ENCODE measurements at regions not wholly inside any gene's neighbourhood (a gene's known extent, or its start where the extent isn't known, plus 50 kb on each side); places are given as distances from the start of the nearest gene placed in this dataset.

GRCh38 chr12:98373025-98373554 is 142.3 kb upstream of the TMPO start:
- H3K9ac ChIP-seq (ENCODE audit: low read length): no peak overlapping the region
- no peaks in the 10 kb centered on the region for H3K79me2 ChIP-seq (ENCODE audit: insufficient read depth, low read length)
- H3F3A ChIP-seq (ENCODE audit: insufficient read depth): no peaks in the 10 kb centered on the region
- H3K9me3 ChIP-seq (ENCODE audit: insufficient read depth, low read length): no peaks in the 10 kb centered on the region
- H2AFZ ChIP-seq (ENCODE audit: low read depth, low read length, severe bottlenecking): no peak overlapping the region
- H3K36me3 ChIP-seq (ENCODE audit: low read length): no peaks in the 10 kb centered on the region
- no peak overlapping the region for H3K27ac ChIP-seq (ENCODE audit: low read depth, low read length)
- no peaks in the 10 kb centered on the region for H3K27me3 ChIP-seq (ENCODE audit: low read length)
- no peak for TF ChIP-seq EZH2phosphoT487 (conservative IDR thresholded peaks at IDR 0.05; ENCODE audit: low read length)
- TF ChIP-seq CTCF (IDR thresholded peaks at IDR 0.05; ENCODE audit: insufficient read depth, low read length, poor library complexity, severe bottlenecking): peak; percentile 23
- no peaks in the 10 kb centered on the region for H3K9me2 ChIP-seq (replicated peaks; ENCODE audit: insufficient read depth, low read length)
- H3K4me3 ChIP-seq (ENCODE audit: insufficient read depth, low read length, poor library complexity, severe bottlenecking): no peak overlapping the region
- no peaks in the 10 kb centered on the region for H4K20me1 ChIP-seq (ENCODE audit: low read depth, low read length)
- H3K4me2 ChIP-seq (ENCODE audit: low read depth, low read length, poor library complexity, severe bottlenecking): no peak overlapping the region

- Histone ChIP-seq H3K36me3 (ENCODE audit: low read length) (no peaks in the 10 kb centered on the region), H3K9me2 (replicated peaks; ENCODE audit: insufficient read depth, low read length) (no peaks in the 10 kb centered on the region), H3K27me3 (ENCODE audit: low read length) (no peaks in the 10 kb centered on the region), H2AFZ (ENCODE audit: low read depth, low read length, severe bottlenecking) (no peak overlapping the region), H3K79me2 (ENCODE audit: insufficient read depth, low read length) (no peaks in the 10 kb centered on the region), H4K20me1 (ENCODE audit: low read depth, low read length) (no peaks in the 10 kb centered on the region), H3K9me3 (ENCODE audit: insufficient read depth, low read length) (no peaks in the 10 kb centered on the region), H3K27ac (ENCODE audit: low read depth, low read length) (no peak overlapping the region), H3K4me3 (ENCODE audit: insufficient read depth, low read length, poor library complexity, severe bottlenecking) (no peak overlapping the region), H3K4me2 (ENCODE audit: low read depth, low read length, poor library complexity, severe bottlenecking) (no peak overlapping the region), H3F3A (ENCODE audit: insufficient read depth) (no peaks in the 10 kb centered on the region), H3K9ac (ENCODE audit: low read length) (no peak overlapping the region)
- TF ChIP-seq CTCF (IDR thresholded peaks at IDR 0.05; ENCODE audit: insufficient read depth, low read length, poor library complexity, severe bottlenecking): no peak
- no peak for TF ChIP-seq EZH2phosphoT487 (conservative IDR thresholded peaks at IDR 0.05; ENCODE audit: low read length)
Measured at GRCh38 chr12:98374007-98374406, 141.4 kb upstream of the TMPO start.

- Histone ChIP-seq H3K9me2 (replicated peaks; ENCODE audit: insufficient read depth, low read length) (no peaks in the 10 kb centered on the region), H3F3A (ENCODE audit: insufficient read depth) (no peaks in the 10 kb centered on the region), H4K20me1 (ENCODE audit: low read depth, low read length) (no peaks in the 10 kb centered on the region), H3K9me3 (ENCODE audit: insufficient read depth, low read length) (no peaks in the 10 kb centered on the region), H3K27me3 (ENCODE audit: low read length) (no peaks in the 10 kb centered on the region), H2AFZ (ENCODE audit: low read depth, low read length, severe bottlenecking) (no peak overlapping the region), H3K9ac (ENCODE audit: low read length) (no peak overlapping the region), H3K4me3 (ENCODE audit: insufficient read depth, low read length, poor library complexity, severe bottlenecking) (no peak overlapping the region), H3K4me2 (ENCODE audit: low read depth, low read length, poor library complexity, severe bottlenecking) (no peak overlapping the region), H3K27ac (ENCODE audit: low read depth, low read length) (no peak overlapping the region), H3K79me2 (ENCODE audit: insufficient read depth, low read length) (no peaks in the 10 kb centered on the region), H3K36me3 (ENCODE audit: low read length) (no peaks in the 10 kb centered on the region)
- TF ChIP-seq CTCF (IDR thresholded peaks at IDR 0.05; ENCODE audit: insufficient read depth, low read length, poor library complexity, severe bottlenecking): no peak
- no peak for TF ChIP-seq EZH2phosphoT487 (conservative IDR thresholded peaks at IDR 0.05; ENCODE audit: low read length)
Measured at GRCh38 chr12:98379106-98379505, 136.3 kb upstream of the TMPO start.
